Neural cell (in vitro differentiated cells): ENCODE measurements at regions not wholly inside any gene's neighbourhood (a gene's known extent, or its start where the extent isn't known, plus 50 kb on each side); places are given as distances from the start of the nearest gene placed in this dataset.

Source experiments
- H2AFZ ChIP-seq: fragments of 200-600, 300-800 bp; sonication (generic), shearing (Covaris generic); 2 replicates; pipeline ENCODE4 v1.6.0; 2014; ENCODE audit warnings: low read depth, mild to moderate bottlenecking, antibody characterized with exemption, low read length, moderate library complexity
- H3F3A ChIP-seq: fragments of 200-600 bp; shearing (Covaris generic); 2 replicates; pipeline ENCODE4 v1.6.1; 2016; ENCODE audit warnings: mild to moderate bottlenecking, moderate library complexity, mixed read lengths, antibody characterized with exemption, low read length; ENCODE audit not compliant: insufficient read depth, poor library complexity, severe bottlenecking
- H3K27ac ChIP-seq: fragments of 200-600, 300-800 bp; sonication (generic), shearing (Covaris generic); 2 replicates; pipeline ENCODE4 v1.5.1; 2014; ENCODE audit warnings: mild to moderate bottlenecking, low read length, moderate library complexity
- H3K27me3 ChIP-seq: fragments of 300-800, 200-600 bp; sonication (generic), shearing (Covaris generic); 2 replicates; pipeline ENCODE4 v1.6.0; 2014; ENCODE audit warnings: mild to moderate bottlenecking, low read depth, low read length, moderate library complexity; ENCODE audit not compliant: insufficient read depth
- H3K36me3 ChIP-seq: fragments of 300-800, 200-600 bp; sonication (generic), shearing (Covaris generic); 2 replicates; pipeline ENCODE4 v1.5.1; 2014; ENCODE audit warnings: mild to moderate bottlenecking, antibody characterized with exemption, low read length, moderate library complexity; ENCODE audit not compliant: insufficient read depth
- H3K4me2 ChIP-seq: fragments of 300-800, 200-600 bp; sonication (generic), shearing (Covaris generic); 2 replicates; pipeline ENCODE4 v1.6.0; 2014; ENCODE audit warnings: mild to moderate bottlenecking, low read length
- H3K4me3 ChIP-seq: fragments of 300-800, 200-600 bp; sonication (generic), shearing (Covaris generic); 2 replicates; pipeline ENCODE4 v1.5.1; 2014; ENCODE audit warnings: mild to moderate bottlenecking, low read length, moderate library complexity
- H3K79me2 ChIP-seq: fragments of 200-600 bp; shearing (Covaris generic); replicated peaks from 2 replicates; pipeline ENCODE4 v1.6.0; 2014; ENCODE audit warnings: mild to moderate bottlenecking, low read length, moderate library complexity; ENCODE audit not compliant: insufficient read depth
- H3K9ac ChIP-seq: fragments of 300-800, 200-600 bp; sonication (generic), shearing (Covaris generic); 2 replicates; pipeline ENCODE4 v1.6.1; 2016; ENCODE audit warnings: mild to moderate bottlenecking, low read length, mixed read lengths
- H3K9me2 ChIP-seq: fragments of 200-600 bp; shearing (Covaris generic); 2 replicates; pipeline ENCODE4 v1.6.1; 2016; ENCODE audit warnings: mild to moderate bottlenecking, low read length, mixed read lengths; ENCODE audit not compliant: insufficient read depth
- H3K9me3 ChIP-seq: fragments of 200-600, 300-800 bp; sonication (generic), shearing (Covaris generic); 2 replicates; pipeline ENCODE4 v1.6.1; 2016; ENCODE audit warnings: mild to moderate bottlenecking, mixed run types, low read length, moderate library complexity, mixed read lengths
- H4K20me1 ChIP-seq: fragments of 200-600 bp; shearing (Covaris generic); 2 replicates; pipeline ENCODE4 v1.6.1; 2016; ENCODE audit warnings: mild to moderate bottlenecking, mixed run types; ENCODE audit not compliant: insufficient read depth
- CTCF ChIP-seq: fragments of 450-650 bp; IDR thresholded peaks from 2 replicates; pipeline ENCODE4 v1.5.1; 2014; ENCODE audit warnings: antibody characterized with exemption, mild to moderate bottlenecking, moderate library complexity; ENCODE audit not compliant: poor library complexity, severe bottlenecking
- EP300 ChIP-seq: fragments of 450-650 bp; conservative IDR thresholded peaks from 2 replicates; pipeline ENCODE4 v1.6.1; 2014; ENCODE audit warnings: antibody characterized with exemption, mild to moderate bottlenecking, moderate library complexity; ENCODE audit not compliant: poor library complexity, severe bottlenecking
- EZH2 ChIP-seq: fragments of 200-600, 300-800 bp; shearing (Covaris generic), sonication (generic); IDR thresholded peaks from 2 replicates; pipeline ENCODE4 v1.6.1; 2014; ENCODE audit warnings: antibody characterized with exemption, low read length, borderline replicate concordance, mild to moderate bottlenecking; ENCODE audit not compliant: insufficient read depth, poor library complexity, severe bottlenecking
- MXI1 ChIP-seq: fragments of 450-650 bp; conservative IDR thresholded peaks from 2 replicates; pipeline ENCODE4 v1.6.1; 2014; ENCODE audit warnings: antibody characterized with exemption, mild to moderate bottlenecking; ENCODE audit not compliant: poor library complexity, severe bottlenecking
- POLR2AphosphoS5 ChIP-seq: IDR thresholded peaks from 2 replicates; pipeline ENCODE4 v1.6.1; 2012
- RAD21 ChIP-seq: fragments of 450-650 bp; conservative IDR thresholded peaks from 2 replicates; pipeline ENCODE4 v1.6.1; 2014; ENCODE audit warnings: antibody characterized with exemption, mild to moderate bottlenecking, moderate library complexity
- REST ChIP-seq: IDR thresholded peaks from 2 replicates; pipeline ENCODE4 v1.6.1; 2012; ENCODE audit warnings: borderline replicate concordance
- SMC3 ChIP-seq: fragments of 450-650 bp; conservative IDR thresholded peaks from 2 replicates; pipeline ENCODE4 v1.6.1; 2014; ENCODE audit warnings: antibody characterized with exemption, mild to moderate bottlenecking, moderate library complexity; ENCODE audit not compliant: poor library complexity
- TAF1 ChIP-seq: IDR thresholded peaks from 2 replicates; pipeline ENCODE4 v1.6.1; 2012; ENCODE audit warnings: low read depth

GRCh38 chr10:28942012-28942411 is 264.7 kb downstream of the BAMBI start:
- Histone ChIP-seq H2AFZ (no peak overlapping the region), H3K79me2 (no peaks in the 10 kb centered on the region), H3K27ac (no peak overlapping the region), H3K9me3 (peaks cover 8% of the 10 kb centered on the region), H3K9ac (no peak overlapping the region), H3K9me2 (no peaks in the 10 kb centered on the region), H4K20me1 (no peaks in the 10 kb centered on the region), H3K4me2 (no peak overlapping the region), H3F3A (no peaks in the 10 kb centered on the region), H3K27me3 (peaks cover 94% of the 10 kb centered on the region), H3K4me3 (no peak overlapping the region), H3K36me3 (no peaks in the 10 kb centered on the region)
- TF ChIP-seq EP300 (no peak), RAD21 (no peak), POLR2AphosphoS5 (no peak), TAF1 (no peak), MXI1 (no peak), CTCF (no peak), SMC3 (no peak), EZH2 (no peak), REST (no peak)

GRCh38 chr10:28945959-28946358 is 268.6 kb downstream of the BAMBI start:
- Histone ChIP-seq H3K9me3 (peaks cover 8% of the 10 kb centered on the region), H2AFZ (no peak overlapping the region), H3K79me2 (no peaks in the 10 kb centered on the region), H4K20me1 (no peaks in the 10 kb centered on the region), H3K4me2 (no peak overlapping the region), H3K4me3 (no peak overlapping the region), H3K27me3 (peaks cover 72% of the 10 kb centered on the region), H3K9me2 (no peaks in the 10 kb centered on the region), H3K9ac (no peak overlapping the region), H3K36me3 (no peaks in the 10 kb centered on the region), H3F3A (no peaks in the 10 kb centered on the region), H3K27ac (no peak overlapping the region)
- TF ChIP-seq EZH2, result no peak
- TF ChIP-seq POLR2AphosphoS5, result no peak
- no peak for TF ChIP-seq EP300
- TF ChIP-seq RAD21, result no peak
- no peak for TF ChIP-seq MXI1
- TF ChIP-seq REST, result no peak
- TF ChIP-seq TAF1, result no peak
